ENCODE measurements at regions not wholly inside any gene's neighbourhood (a gene's known extent, or its start where the extent isn't known, plus 50 kb on each side); places are given as distances from the start of the nearest gene placed in this dataset.

- TF ChIP-seq CTCF (IDR thresholded peaks at IDR 0.05) (no peak), EZH2phosphoT487 (IDR thresholded peaks at IDR 0.05) (no peak), EZH2 (IDR thresholded peaks at IDR 0.05) (no peak)
Observed at GRCh38 chr12:78534311-78534710, 330.3 kb upstream of the SYT1 start.

All from neural progenitor cell (in vitro differentiated cells).